NCI-H345 treated with DMSO at 0.1 percent for 48 hours (cell line): ENCODE measurements at regions not wholly inside any gene's neighbourhood (a gene's known extent, or its start where the extent isn't known, plus 50 kb on each side); places are given as distances from the start of the nearest gene placed in this dataset.

Experiments
- DNase-seq: peaks from one replicate; lab custom pipeline; 2025; ENCODE audit not compliant: unreplicated experiment; lab: John Stamatoyannopoulos, UW

DNA sequence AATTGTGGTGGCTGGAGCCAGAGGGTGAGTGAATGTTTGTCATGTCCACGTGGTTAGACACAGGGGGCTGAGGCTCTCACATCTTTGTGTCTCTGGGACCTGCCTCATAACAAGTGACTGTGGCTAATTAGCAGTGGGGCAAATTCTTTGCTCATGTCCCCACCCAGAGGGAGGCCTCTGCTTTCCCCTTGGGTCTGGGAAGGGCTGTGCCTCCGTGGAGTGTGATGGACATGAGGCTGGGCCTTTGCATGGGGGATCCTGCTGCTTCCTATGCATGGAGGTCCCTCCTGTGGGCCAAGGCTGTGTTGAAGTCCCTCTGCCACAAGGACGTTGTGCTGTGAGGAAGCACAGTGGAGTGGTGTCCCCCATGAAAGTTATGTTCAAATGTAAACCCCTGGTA is 327.4 kb upstream of the SHH start:
- DNase-seq, result no peak

DNA sequence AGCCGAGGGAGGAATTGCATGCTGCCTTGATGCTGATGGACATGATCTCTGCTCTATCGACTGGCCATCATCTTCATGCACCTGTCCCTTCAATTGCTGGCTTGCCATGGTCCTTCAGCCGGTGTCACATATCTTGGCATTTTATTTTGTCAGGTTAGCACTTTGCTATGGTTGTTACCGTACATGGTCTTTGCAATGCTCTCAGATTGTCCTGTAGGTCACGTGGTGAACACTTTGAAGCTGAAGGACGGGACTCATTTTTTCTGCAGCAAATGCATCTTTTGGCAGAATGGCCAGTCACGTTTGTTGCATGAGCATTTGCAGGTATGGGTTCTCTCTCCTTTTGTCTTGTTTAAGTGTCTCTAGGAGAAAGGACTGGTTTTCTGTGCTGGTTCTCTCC is 326.8 kb upstream of the SHH start:
- DNase-seq, result no peak

GRCh38 chr7:156131881-156132280 is 319.6 kb upstream of the SHH start:
- DNase-seq, result no peak

- DNase-seq, result no peak
Observed at GRCh38 chr7:156129522-156129921, 317.3 kb upstream of the SHH start.

DNA sequence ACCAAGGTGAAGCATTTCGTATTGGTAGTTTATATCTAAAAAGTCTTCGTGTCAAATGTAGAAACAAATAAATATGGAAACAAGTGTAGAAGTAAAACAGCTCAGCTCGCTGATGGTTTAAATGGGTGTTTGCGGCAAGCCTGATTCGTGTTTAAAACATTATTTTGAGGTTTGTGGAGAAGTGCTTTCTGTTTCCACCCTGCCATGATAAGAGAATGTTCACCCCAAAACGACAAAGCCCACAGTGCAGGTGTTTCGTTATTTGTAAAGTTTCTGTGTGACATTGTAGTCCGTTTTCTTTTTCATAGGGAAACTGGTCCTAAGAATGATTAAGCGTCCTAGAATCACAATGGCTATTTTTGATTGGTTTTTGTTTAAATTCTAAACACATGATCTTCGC is 316.2 kb upstream of the SHH start:
- DNase-seq, result no peak

GRCh38 chr7:156127166-156128134 is 315.2 kb upstream of the SHH start:
- no peak for DNase-seq

- DNase-seq, result no peak
Observed at GRCh38 chr7:156125841-156126730, 313.8 kb upstream of the SHH start.

DNA sequence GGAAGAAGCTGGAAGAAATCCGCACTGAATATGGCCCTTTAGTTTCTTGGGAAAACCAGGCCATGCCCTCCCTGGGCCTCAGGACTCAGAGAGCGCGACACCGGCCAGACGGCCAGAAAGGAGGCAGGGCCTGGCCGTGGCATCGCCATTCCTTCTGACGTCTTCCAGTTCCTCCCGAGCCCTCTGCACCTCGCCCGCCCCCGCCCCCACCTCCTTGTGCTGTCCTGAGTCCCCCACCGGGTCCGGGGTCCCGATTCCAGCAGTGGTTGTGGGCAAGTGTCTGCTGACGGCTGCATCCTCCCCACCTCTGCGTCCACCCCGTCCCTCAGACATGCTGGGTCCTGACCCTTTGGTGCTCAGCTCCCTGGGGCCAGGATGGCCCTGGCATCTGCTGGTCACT is 312.1 kb upstream of the SHH start:
- DNase-seq, result no peak

- no peak for DNase-seq
Observed at GRCh38 chr7:156123362-156123761, 311.1 kb upstream of the SHH start.

GRCh38 chr7:156122752-156123354 is 310.6 kb upstream of the SHH start:
- DNase-seq, result no peak

GRCh38 chr7:156121956-156122355 is 309.7 kb upstream of the SHH start:
- DNase-seq, result no peak

DNA sequence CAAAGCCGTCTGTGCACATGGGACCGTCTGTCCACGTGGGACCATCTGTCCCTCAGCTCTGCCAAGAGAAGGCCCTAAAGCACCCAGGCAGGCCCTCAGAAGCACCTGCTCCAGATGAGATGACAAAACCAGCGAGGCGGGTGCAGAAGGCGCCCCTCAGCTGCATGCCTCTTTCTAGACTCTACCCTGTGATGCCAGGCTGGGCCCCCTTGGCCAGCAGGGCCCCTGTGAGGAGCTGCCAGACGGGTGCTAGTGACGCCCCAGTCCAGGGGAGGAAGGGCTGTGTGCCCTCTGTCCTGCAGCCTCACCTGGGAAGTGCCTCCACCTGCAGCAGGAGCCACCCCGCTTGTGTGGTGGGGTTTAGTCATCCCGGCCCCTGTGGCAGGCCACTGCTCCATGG is 309.2 kb upstream of the SHH start:
- no peak for DNase-seq

DNA sequence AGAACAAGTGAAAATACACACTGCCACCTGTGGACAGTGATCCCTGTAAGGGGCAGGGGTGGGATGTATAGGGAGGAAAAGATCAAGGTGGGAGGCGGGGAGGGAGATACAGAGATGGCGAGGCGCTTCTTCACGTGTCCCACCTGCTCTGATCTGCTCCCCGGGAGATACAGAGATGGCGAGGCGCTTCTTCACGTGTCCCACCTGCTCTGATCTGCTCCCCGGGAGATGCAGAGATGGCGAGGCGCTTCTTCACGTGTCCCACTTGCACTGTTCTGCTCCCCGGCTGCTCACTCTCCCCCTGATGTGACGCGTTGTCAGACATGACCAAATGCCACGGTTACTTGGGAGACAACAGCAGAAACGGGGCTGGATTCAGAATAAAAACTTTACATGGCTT is 308.3 kb upstream of the SHH start:
- DNase-seq, result no peak

- DNase-seq, result no peak
Observed at GRCh38 chr7:156119771-156120170, 307.5 kb upstream of the SHH start.

GRCh38 chr7:156118248-156118645 is 306.0 kb upstream of the SHH start:
- DNase-seq, result no peak

DNA sequence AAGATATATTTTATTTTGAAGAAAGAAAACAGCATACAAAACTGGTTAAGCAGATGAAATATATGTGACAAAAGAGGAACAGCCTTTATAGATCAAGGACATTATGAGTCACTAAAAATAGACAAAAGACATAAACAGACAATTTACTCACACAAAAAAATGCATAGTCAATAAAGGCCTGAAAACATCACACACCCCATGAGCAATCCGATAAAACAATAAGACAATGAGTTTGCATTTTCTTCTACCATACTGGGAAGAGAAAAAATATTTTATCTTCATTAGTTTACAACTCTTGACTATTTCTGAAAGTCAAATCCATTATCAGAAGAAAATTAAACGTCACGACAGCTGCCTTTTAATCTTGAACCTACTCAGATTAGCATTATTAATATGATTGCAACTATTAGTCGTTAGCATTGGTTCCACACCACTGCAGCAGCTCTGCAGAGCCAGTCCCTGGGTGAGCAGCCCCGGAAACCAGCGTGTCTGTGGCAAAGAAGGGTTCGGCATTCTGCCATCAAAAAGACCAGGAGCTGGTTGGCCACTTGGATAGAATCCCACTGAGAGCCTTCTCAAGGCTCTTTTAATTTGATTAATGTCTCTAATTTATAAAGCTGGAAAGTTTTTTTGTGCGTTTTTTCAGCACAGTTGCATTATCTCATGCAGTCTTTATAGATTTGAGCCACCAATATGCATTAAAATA is 305.4 kb upstream of the SHH start:
- no peak for DNase-seq

GRCh38 chr7:156116514-156117215 is 304.4 kb upstream of the SHH start:
- DNase-seq, result no peak

DNA sequence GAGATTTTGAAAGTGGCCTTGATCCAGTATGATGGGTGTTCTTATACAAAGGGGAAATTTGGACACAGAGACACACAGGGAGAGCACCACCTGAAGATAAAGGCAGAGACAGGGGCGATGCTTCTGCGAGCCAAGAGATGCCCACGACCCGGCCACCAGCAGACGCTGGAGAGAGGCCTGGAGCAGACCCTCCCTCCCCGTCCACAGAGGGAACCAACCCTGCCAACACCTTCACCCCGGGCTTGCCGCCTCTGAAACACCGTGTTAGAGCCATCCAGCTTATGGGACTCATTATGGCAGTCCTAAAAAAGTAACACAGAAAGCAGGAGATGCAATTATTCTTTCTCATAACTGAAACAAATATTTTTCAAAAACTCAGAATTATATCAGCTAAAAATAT is 303.3 kb upstream of the SHH start:
- no peak for DNase-seq

DNA sequence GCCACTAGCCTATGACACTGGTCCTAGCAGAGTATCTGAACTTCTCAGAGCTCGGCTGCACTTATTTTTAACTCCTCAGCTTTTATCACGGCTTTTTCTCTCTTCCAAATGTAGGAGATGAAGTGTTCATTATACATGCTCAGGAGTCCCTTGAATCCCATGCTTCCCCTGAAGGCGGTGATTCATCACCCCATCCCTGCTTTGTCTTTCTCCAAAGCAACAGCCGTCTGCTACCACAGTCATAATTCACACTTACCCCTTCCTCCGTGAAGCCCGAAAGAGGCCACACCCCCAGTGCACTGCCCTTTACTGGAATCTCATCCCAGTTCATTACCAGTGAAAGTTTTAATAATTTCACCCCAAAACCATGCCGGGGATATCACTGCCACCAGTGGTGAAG is 301.5 kb upstream of the SHH start:
- no peak for DNase-seq

GRCh38 chr7:156109988-156110387 is 297.7 kb upstream of the SHH start:
- DNase-seq, result no peak
